Epidermal melanocyte (primary cell): ENCODE measurements at regions not wholly inside any gene's neighbourhood (a gene's known extent, or its start where the extent isn't known, plus 50 kb on each side); places are given as distances from the start of the nearest gene placed in this dataset.

ENCODE experiments used
- DNase-seq: peaks from one replicate; pipeline ENCODE4 v3.0.0; 2011; ENCODE audit warnings: low spot score; ENCODE audit not compliant: insufficient read length

GRCh38 chrX:68897118-68897945, 68.5 kb downstream of the EFNB1 start:
- DNase-seq, result no peak

GRCh38 chrX:68896581-68896980, 67.8 kb downstream of the EFNB1 start:
- DNase-seq, result no peak

- no peak for DNase-seq
Observed at GRCh38 chrX:68895778-68896177, 67.0 kb downstream of the EFNB1 start.

GRCh38 chrX:68895341-68895755, 66.5 kb downstream of the EFNB1 start:
- no peak for DNase-seq

- DNase-seq, result no peak
Observed at GRCh38 chrX:68894513-68895340, 65.9 kb downstream of the EFNB1 start.

GRCh38 chrX:68894142-68894512, 65.3 kb downstream of the EFNB1 start:
- DNase-seq, result no peak

- DNase-seq, result no peak
Observed at GRCh38 chrX:68892651-68893050, 63.8 kb downstream of the EFNB1 start.

GRCh38 chrX:68892134-68892533, 63.3 kb downstream of the EFNB1 start:
- DNase-seq, result no peak
